WERI-Rb-1 (cell line): ENCODE measurements at regions not wholly inside any gene's neighbourhood (a gene's known extent, or its start where the extent isn't known, plus 50 kb on each side); places are given as distances from the start of the nearest gene placed in this dataset.

ENCODE experiments used
- DNase-seq: peaks from one replicate; pipeline ENCODE4 v3.0.0-alpha.2; 2020
- H3K27ac ChIP-seq: fragments of 250-450 bp; sonication (Bioruptor Pico); 2 replicates; pipeline ENCODE4 v1.5.1; 2020; ENCODE audit warnings: mild to moderate bottlenecking, moderate library complexity
- H3K27me3 ChIP-seq: fragments of 250-450 bp; sonication (Bioruptor Pico); 2 replicates; pipeline ENCODE4 v1.5.1; 2021; ENCODE audit warnings: mild to moderate bottlenecking, low read depth, moderate library complexity; ENCODE audit not compliant: insufficient read depth, severe bottlenecking
- H3K36me3 ChIP-seq: fragments of 250-450 bp; sonication (Bioruptor Pico); 2 replicates; pipeline ENCODE4 v1.5.1; 2020; ENCODE audit warnings: mild to moderate bottlenecking, moderate library complexity
- H3K4me3 ChIP-seq: 2 replicates; pipeline ENCODE4 v1.5.1; 2011; ENCODE audit warnings: low read depth, mild to moderate bottlenecking, control low read depth, low read length
- H3K9me3 ChIP-seq: fragments of 250-450 bp; sonication (Bioruptor Pico); 2 replicates; pipeline ENCODE4 v1.5.1; 2021; ENCODE audit warnings: mild to moderate bottlenecking, moderate library complexity; ENCODE audit not compliant: severe bottlenecking
- CTCF ChIP-seq: IDR thresholded peaks from 2 replicates; pipeline ENCODE4 v1.5.1; 2011; ENCODE audit warnings: low read depth, mild to moderate bottlenecking, control low read depth, inconsistent platforms, low read length

DNA sequence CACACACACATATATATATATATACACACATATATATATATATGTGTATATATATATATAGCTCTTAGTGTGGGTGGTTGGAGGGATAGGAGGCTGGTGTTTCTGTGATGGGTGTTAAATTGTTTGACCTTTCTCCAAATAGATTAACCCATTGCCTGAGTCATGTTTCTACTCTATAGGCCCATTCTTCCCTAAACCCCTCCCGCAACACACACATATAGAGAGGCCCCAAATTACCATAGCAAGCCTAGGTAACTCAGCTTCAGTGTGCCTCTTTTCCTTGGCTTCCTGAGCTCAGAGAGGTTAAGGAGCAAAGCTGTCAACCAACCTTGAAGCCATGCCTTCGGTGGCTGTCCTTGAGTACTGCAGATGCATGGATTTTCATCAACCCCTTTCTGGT, 98.7 kb upstream of the ADO start:
- TF ChIP-seq CTCF: no peak
- no peak for DNase-seq
- no peak overlapping the region for H3K27ac ChIP-seq
- H3K27me3 ChIP-seq: peaks cover 12% of the 10 kb centered on the region
- H3K4me3 ChIP-seq: no peak overlapping the region
- no peaks in the 10 kb centered on the region for H3K36me3 ChIP-seq
- H3K9me3 ChIP-seq: no peaks in the 10 kb centered on the region

GRCh38 chr10:62707810-62708209, 96.7 kb upstream of the ADO start:
- TF ChIP-seq CTCF: no peak
- H3K4me3 ChIP-seq: no peak overlapping the region
- DNase-seq: no peak

DNA sequence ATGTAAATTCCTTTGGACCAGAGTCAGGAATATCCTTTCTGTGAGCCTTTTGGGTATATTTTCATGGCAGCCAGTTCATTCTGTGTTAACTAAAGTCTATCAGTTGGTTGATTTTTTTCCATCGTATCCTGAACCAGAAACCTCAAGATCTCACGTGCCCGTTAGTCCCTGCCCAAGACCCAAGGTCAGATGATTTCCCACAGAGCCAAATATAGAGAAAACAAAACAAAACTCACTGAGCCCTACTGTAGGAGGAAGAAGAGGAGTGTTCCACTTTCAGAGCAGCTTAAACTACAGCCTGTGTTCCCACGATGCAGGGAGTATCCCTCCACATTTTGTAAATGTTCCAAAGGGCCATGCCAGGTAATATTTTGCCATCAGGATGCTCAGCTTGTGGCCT, 96.0 kb upstream of the ADO start:
- no peaks in the 10 kb centered on the region for H3K9me3 ChIP-seq
- no peak for DNase-seq
- H3K27me3 ChIP-seq: peaks cover 9% of the 10 kb centered on the region
- no peaks in the 10 kb centered on the region for H3K36me3 ChIP-seq
- no peak for TF ChIP-seq CTCF
- H3K27ac ChIP-seq: no peak overlapping the region
- H3K4me3 ChIP-seq: no peak overlapping the region

More at GRCh38 chr10:62707810-62708209, 96.7 kb upstream of the ADO start:
- Histone ChIP-seq H3K27ac (no peak overlapping the region), H3K36me3 (no peaks in the 10 kb centered on the region), H3K27me3 (peaks cover 9% of the 10 kb centered on the region), H3K9me3 (no peaks in the 10 kb centered on the region)

DNA sequence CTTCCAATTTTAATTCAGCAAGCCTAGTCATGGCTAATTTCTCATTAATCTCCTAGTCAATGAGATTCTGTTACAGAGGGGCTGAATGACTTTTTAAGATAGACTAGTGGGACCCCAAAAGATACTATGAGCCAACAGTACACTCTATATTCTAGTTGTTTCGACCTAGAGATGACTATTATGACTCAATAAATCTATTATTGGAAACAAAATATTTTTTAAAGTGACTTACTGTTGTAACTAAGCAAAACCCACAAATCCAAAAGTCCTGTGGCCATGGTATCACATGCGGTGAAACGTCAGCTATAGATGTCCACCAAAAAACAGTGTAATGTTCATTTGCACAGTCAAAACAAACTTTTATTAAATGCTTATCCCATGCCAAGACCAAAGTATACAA, 95.3 kb upstream of the ADO start:
- Histone ChIP-seq H3K4me3 (no peak overlapping the region), H3K9me3 (no peaks in the 10 kb centered on the region), H3K27ac (no peak overlapping the region), H3K36me3 (no peaks in the 10 kb centered on the region), H3K27me3 (peaks cover 9% of the 10 kb centered on the region)
- no peak for TF ChIP-seq CTCF
- DNase-seq: no peak

GRCh38 chr10:62710182-62710581, 94.3 kb upstream of the ADO start:
- Histone ChIP-seq H3K9me3 (no peaks in the 10 kb centered on the region), H3K4me3 (no peak overlapping the region), H3K27me3 (peaks cover 10% of the 10 kb centered on the region), H3K36me3 (no peaks in the 10 kb centered on the region), H3K27ac (no peak overlapping the region)
- no peak for TF ChIP-seq CTCF
- no peak for DNase-seq

GRCh38 chr10:62715383-62715782, 89.1 kb upstream of the ADO start:
- peaks cover 30% of the 10 kb centered on the region for H3K27me3 ChIP-seq
- no peaks in the 10 kb centered on the region for H3K36me3 ChIP-seq
- H3K9me3 ChIP-seq: no peaks in the 10 kb centered on the region
- no peak for TF ChIP-seq CTCF
- H3K27ac ChIP-seq: no peak overlapping the region
- DNase-seq: no peak
- H3K4me3 ChIP-seq: no peak overlapping the region
